ENCODE measurements at regions not wholly inside any gene's neighbourhood (a gene's known extent, or its start where the extent isn't known, plus 50 kb on each side); places are given as distances from the start of the nearest gene placed in this dataset.

- TF ChIP-seq ZBTB33 (IDR thresholded peaks at IDR 0.05; ENCODE audit: borderline replicate concordance, low read depth), result no peak
- TF ChIP-seq YY1 (IDR thresholded peaks at IDR 0.05; ENCODE audit: low read depth), result no peak
- no peak for TF ChIP-seq EZH2phosphoT487 (IDR thresholded peaks at IDR 0.05; ENCODE audit: borderline replicate concordance, low read depth)
- TF ChIP-seq REST (IDR thresholded peaks at IDR 0.05; ENCODE audit: low read depth, low read length), result no peak
- no peak for TF ChIP-seq MEF2A (IDR thresholded peaks at IDR 0.05; ENCODE audit: borderline replicate concordance, low read depth)
- no peak for TF ChIP-seq SIN3A (IDR thresholded peaks at IDR 0.05; ENCODE audit: borderline replicate concordance, low read depth, low read length)
- no peak for TF ChIP-seq POLR2AphosphoS5 (IDR thresholded peaks at IDR 0.05; ENCODE audit: low read depth, low read length)
- no peak for TF ChIP-seq RXRA (IDR thresholded peaks at IDR 0.05; ENCODE audit: borderline replicate concordance, low read depth)
- no peak for TF ChIP-seq EP300 (IDR thresholded peaks at IDR 0.05; ENCODE audit: borderline replicate concordance in 1 of 2, low read depth in 1 of 2, low read length in 1 of 2)
- no peak for TF ChIP-seq TAF1 (IDR thresholded peaks at IDR 0.05; ENCODE audit: borderline replicate concordance, low read depth, low read length)
- TF ChIP-seq CTCF (IDR thresholded peaks at IDR 0.05), result no peak
- TF ChIP-seq SMC3 (IDR thresholded peaks at IDR 0.05; ENCODE audit: low read depth, low read length), result no peak
- TF ChIP-seq JUND (IDR thresholded peaks at IDR 0.05), result no peak
- no peak for TF ChIP-seq USF2 (IDR thresholded peaks at IDR 0.05; ENCODE audit: borderline replicate concordance, low read depth, low read length)
Measured at GRCh38 chr2:129296806-129297205, 682.7 kb upstream of the RAB6C start.

Measured in SK-N-SH (cell line).